Prostate gland (tissue), 2 donors: ENCODE measurements at regions not wholly inside any gene's neighbourhood (a gene's known extent, or its start where the extent isn't known, plus 50 kb on each side); places are given as distances from the start of the nearest gene placed in this dataset.

Experiments
- DNase-seq: peaks from one replicate; pipeline ENCODE4 v3.0.0-alpha.2; 2019; ENCODE audit warnings: low spot score
- H3K27ac ChIP-seq, 2 donors: fragments of 200-600 bp; sonication (generic); 2 replicates each; pipeline ENCODE4 v1.5.1; 2017 to 2019
- H3K27me3 ChIP-seq: fragments of 200-600 bp; sonication (generic); replicated peaks from 2 replicates; pipeline ENCODE4 v1.5.1; 2019; ENCODE audit not compliant: insufficient read depth
- H3K36me3 ChIP-seq, 2 donors: fragments of 200-600 bp; sonication (generic); 1 replicate in 1 of 2; 2 replicates in 1 of 2; pipeline versions ENCODE4 v1.5.1 to v1.8.1; 2017 to 2019
- H3K4me1 ChIP-seq: fragments of 200-600 bp; sonication (generic); replicated peaks from 2 replicates; pipeline ENCODE4 v1.5.1; 2019
- H3K4me3 ChIP-seq, 2 donors: fragments of 200-600 bp; sonication (generic); 2 replicates each; pipeline ENCODE4 v1.5.1; 2017 to 2019
- H3K9me3 ChIP-seq: fragments of 200-600 bp; sonication (generic); 2 replicates; pipeline ENCODE4 v1.5.1; 2017
- POLR2A ChIP-seq: fragments of 450-650 bp; IDR thresholded peaks from one replicate; pipeline ENCODE4 v1.6.1; 2016; ENCODE audit warnings: antibody characterized with exemption, mild to moderate bottlenecking
- POLR2AphosphoS5 ChIP-seq: sonication (generic); formaldehyde crosslinking; IDR thresholded peaks from one replicate; pipeline ENCODE4 v1.6.1; 2017; ENCODE audit warnings: antibody characterized with exemption
- WGBS: methylation state at CpG from one replicate; pipeline ENCODE4 v1.1.5; 2018; 5-methylcytosine and 5-hydroxymethylcytosine counted together
- intact Hi-C: fragments of 100-400 bp; cut with DNase I; formaldehyde crosslinking; loops from one replicate; pipeline ENCODE4 v1.14.2; 2022
- TF ChIP-seq, protein P1 (sequence below), 4 experiments: fragments of 200-600 bp in 2 of 4; fragments of 450-650 bp in 2 of 4; sonication (generic) in 2 of 4; IDR thresholded peaks; 1 replicate in 3 of 4; 2 replicates in 1 of 4; pipeline ENCODE4 v1.5.1; 2016 to 2019; ENCODE audit warnings: antibody characterized with exemption in 4 of 4, mild to moderate bottlenecking in 2 of 4, moderate library complexity in 2 of 4

DNA sequence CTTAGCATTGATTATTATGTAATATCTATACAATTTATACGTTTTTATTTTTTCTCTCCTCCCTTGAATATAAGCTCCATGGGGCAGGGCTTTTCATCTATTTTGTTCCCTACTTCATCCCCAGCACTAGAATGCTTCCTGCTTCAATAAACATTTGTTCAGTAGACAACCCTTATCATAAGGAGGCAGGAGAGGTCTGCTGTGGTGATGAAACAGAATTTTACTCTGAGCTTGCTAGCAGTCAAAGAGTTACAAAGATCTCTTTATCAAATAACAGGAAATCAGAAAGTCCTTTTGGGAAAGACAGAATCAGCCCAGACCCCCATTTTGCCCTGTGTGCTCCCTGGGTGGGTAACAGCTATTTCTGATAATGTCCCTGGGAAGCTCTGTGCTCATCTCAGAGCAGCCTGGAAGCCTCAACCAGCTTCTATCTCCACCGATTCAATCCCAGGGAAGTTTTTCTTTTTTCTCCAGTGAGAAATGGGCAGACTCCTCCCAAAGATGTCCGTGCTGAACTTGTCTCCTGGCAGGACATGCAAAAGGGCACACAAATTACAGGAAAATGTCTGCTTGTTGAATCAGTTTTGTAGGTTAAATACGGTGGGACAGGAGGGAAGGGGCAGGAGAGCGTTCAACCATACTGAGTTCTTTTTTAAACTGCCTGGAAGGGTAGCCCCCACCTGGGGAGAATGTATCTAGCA, 84.7 kb upstream of the PKDCC start:
- Histone ChIP-seq H3K9me3 (no peaks in the 10 kb centered on the region), H3K27me3 (no peaks in the 10 kb centered on the region), H3K36me3 (no peaks in the 10 kb centered on the region), H3K27ac (no peak overlapping the region), H3K4me1 (no peaks in the 10 kb centered on the region), H3K4me3 (no peak overlapping the region)
- intact Hi-C loops, result loop anchor here (10.0 kb wide), 3 partner anchors 82 to 122 kb away; partner anchors contain the start of gene PKDCC
- WGBS, result 62% methylated on average over 5 of the region's 5 CpGs
- no peak for DNase-seq
- TF ChIP-seq POLR2A (no peak), POLR2AphosphoS5 (no peak)
- TF ChIP-seq, protein P1, sequence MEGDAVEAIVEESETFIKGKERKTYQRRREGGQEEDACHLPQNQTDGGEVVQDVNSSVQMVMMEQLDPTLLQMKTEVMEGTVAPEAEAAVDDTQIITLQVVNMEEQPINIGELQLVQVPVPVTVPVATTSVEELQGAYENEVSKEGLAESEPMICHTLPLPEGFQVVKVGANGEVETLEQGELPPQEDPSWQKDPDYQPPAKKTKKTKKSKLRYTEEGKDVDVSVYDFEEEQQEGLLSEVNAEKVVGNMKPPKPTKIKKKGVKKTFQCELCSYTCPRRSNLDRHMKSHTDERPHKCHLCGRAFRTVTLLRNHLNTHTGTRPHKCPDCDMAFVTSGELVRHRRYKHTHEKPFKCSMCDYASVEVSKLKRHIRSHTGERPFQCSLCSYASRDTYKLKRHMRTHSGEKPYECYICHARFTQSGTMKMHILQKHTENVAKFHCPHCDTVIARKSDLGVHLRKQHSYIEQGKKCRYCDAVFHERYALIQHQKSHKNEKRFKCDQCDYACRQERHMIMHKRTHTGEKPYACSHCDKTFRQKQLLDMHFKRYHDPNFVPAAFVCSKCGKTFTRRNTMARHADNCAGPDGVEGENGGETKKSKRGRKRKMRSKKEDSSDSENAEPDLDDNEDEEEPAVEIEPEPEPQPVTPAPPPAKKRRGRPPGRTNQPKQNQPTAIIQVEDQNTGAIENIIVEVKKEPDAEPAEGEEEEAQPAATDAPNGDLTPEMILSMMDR (IDR thresholded peaks at IDR 0.05), result no peak

DNA sequence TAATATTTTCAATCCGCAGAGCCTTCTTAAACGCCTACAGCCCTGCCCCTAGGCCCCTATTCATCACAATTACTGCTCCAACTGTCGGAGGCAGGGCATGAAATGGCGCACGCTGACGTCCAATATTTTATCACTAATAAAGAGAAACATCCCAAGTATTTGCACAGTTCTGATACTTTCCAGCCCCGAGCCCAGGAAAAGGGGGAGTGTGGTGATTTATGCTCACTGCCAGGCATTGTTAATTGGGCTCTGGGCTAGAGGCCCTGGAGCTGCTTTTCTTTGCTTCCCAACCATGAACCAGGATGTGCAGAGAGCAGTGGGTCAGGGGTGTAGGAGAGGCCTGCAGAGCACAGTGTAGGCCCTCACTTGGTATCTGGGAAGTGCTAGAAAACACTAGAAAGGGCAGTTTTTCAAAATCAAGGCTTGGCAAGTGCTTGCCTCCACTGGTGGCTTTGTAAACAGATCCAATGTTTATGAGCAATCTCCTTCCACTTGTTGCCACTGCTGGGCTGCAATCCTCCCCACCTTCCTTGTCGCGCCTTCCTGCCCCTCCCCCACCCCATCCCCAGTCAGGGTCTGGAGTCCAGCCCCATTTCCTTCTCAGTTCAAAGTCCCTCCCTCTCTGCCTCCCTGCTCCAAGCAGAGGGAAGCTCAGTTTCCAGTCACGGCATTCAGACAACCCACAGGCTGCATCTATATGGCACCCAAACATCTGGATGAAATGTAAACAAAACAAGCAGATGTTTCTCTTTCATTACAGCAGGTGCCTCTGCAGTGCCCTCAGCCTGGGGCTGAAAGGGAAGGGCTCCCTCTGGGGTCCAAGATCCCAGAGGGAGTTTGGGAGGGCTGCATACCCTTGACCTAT, 83.9 kb upstream of the PKDCC start:
- Histone ChIP-seq H3K36me3 (no peaks in the 10 kb centered on the region), H3K27me3 (no peaks in the 10 kb centered on the region), H3K27ac (no peak overlapping the region), H3K9me3 (no peaks in the 10 kb centered on the region), H3K4me3 (no peak overlapping the region), H3K4me1 (no peaks in the 10 kb centered on the region)
- intact Hi-C loops, result loop anchor here (10.0 kb wide), 3 partner anchors 81 to 121 kb away; partner anchors contain the start of gene PKDCC
- WGBS, result 40% methylated on average over 10 of the region's 10 CpGs
- DNase-seq, result no peak
- TF ChIP-seq POLR2A (no peak), POLR2AphosphoS5 (no peak)
- TF ChIP-seq, protein P1 (IDR thresholded peaks at IDR 0.05), result no peak

DNA sequence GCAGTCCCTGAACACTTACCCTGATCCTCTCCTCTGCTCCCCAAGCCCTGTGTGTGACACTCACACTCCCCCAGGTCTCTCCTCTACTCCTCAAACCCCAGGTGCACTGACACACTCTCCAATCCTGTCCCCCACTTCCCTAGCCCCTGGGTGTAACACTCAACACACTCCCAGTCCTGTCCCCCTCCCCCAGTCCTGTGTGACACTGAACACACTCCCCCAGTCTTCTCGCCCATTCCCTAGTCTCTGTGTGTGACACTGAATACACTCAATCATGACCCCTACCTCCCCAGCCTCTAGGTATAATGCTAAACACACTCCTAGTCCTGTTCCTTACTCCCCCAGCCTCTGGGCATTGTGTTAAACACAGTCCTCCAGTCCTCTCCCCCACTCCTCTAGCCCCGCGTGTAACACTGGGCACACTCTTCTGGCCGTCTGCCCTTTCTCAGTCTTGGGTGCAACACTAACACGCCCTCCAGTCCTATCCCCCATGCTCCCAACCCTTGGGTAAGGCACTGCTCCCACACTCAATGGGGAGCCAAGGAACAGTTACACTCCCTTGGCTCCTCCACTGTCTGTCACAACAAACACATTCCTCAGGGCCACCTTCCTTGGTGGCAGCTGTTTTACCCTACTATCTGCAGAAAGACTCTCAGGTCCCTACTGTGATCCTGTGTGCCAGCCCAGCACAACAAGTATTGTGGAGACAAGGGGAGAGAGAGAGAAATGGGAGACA, 82.5 kb upstream of the PKDCC start:
- TF ChIP-seq, protein P1 (IDR thresholded peaks at IDR 0.05), result no peak
- TF ChIP-seq POLR2AphosphoS5 (no peak), POLR2A (no peak)
- Histone ChIP-seq H3K36me3 (no peaks in the 10 kb centered on the region), H3K4me1 (no peaks in the 10 kb centered on the region), H3K9me3 (no peaks in the 10 kb centered on the region), H3K27ac (no peak overlapping the region), H3K4me3 (no peak overlapping the region), H3K27me3 (no peaks in the 10 kb centered on the region)
- intact Hi-C loops, result loop anchor here (5.0 to 10.0 kb wide), 4 partner anchors 33 to 119 kb away; partner anchors contain the start of gene PKDCC
- WGBS, result 83% methylated on average over 5 of the region's 5 CpGs
- no peak for DNase-seq

DNA sequence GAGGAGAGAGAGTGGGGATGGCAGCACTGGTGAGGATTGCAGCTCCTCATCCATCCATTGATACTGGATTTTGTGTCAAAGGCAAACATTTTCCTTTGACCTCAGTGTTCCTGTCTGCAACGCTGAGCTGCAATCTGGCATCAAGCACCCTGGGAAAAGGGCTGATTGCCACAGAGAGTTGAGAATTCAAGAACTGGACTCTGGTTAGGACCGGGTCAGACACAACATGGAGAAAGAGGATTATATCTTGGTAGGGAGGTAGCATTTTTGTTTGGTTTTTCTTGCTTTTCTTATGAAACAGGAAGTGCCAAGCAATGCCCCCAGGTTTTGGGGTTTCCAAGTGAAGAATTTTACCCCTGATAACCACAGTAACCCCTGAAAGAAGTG, 81.9 kb upstream of the PKDCC start:
- no peaks in the 10 kb centered on the region for H3K27me3 ChIP-seq
- H3K9me3 ChIP-seq, result no peaks in the 10 kb centered on the region
- H3K36me3 ChIP-seq, result no peaks in the 10 kb centered on the region
- no peak overlapping the region for H3K27ac ChIP-seq
- H3K4me1 ChIP-seq, result no peaks in the 10 kb centered on the region
- WGBS, result 27% methylated on average over 2 of the region's 2 CpGs
- intact Hi-C loops, result loop anchor here (5.0 to 10.0 kb wide), 4 partner anchors 34 to 119 kb away; partner anchors contain the start of gene PKDCC
- no peak for DNase-seq
- TF ChIP-seq, protein P1 (IDR thresholded peaks at IDR 0.05), result no peak
- no peak for TF ChIP-seq POLR2A
- TF ChIP-seq POLR2AphosphoS5, result no peak
- no peak overlapping the region for H3K4me3 ChIP-seq
